Gastroesophageal sphincter (tissue), 4 donors: ENCODE measurements at regions not wholly inside any gene's neighbourhood (a gene's known extent, or its start where the extent isn't known, plus 50 kb on each side); places are given as distances from the start of the nearest gene placed in this dataset.
A peak's percentile ranks its signal among the peaks of the same experiment; 100 is the strongest.

Experiments used
- ATAC-seq: fragments of 150-250 bp; one replicate; pipeline ENCODE4 v1.9.1; 2016; ENCODE audit warnings: mild to moderate bottlenecking, moderate library complexity
- H3K27ac ChIP-seq, 4 donors: fragments of 200-600 bp; sonication (generic) in 3 of 4; 1 replicate in 3 of 4; 2 replicates in 1 of 4; pipeline ENCODE4 v1.5.1; 2016 to 2019
- H3K27me3 ChIP-seq: fragments of 200-600 bp; sonication (generic); one replicate; pipeline ENCODE4 v1.5.1; 2019
- H3K36me3 ChIP-seq, 2 donors: fragments of 200-600 bp; sonication (generic); one replicate each; pipeline ENCODE4 v1.5.1; 2019; ENCODE audit warnings: control low read depth in 1 of 2
- H3K4me1 ChIP-seq, 3 donors: fragments of 200-600 bp; sonication (generic); 1 replicate in 2 of 3; 2 replicates in 1 of 3; pipeline ENCODE4 v1.5.1; 2016 to 2019; ENCODE audit warnings: control low read depth in 2 of 3
- H3K4me3 ChIP-seq, 2 donors: fragments of 200-600 bp; sonication (generic); one replicate each; pipeline ENCODE4 v1.5.1; 2019; ENCODE audit warnings: mild to moderate bottlenecking in 1 of 2, moderate library complexity in 1 of 2
- H3K9me3 ChIP-seq, 3 donors: fragments of 200-600 bp; sonication (generic); one replicate each; pipeline ENCODE4 v1.5.1; 2017 to 2019; ENCODE audit warnings: control low read depth in 2 of 3
- CTCF ChIP-seq, 4 experiments: fragments of 200-600 bp in 2 of 4; fragments of 450-650 bp in 2 of 4; sonication (generic) in 1 of 4; IDR thresholded peaks; one replicate each; pipeline ENCODE4 v1.5.1; 2017 to 2019; ENCODE audit warnings: antibody characterized with exemption in 4 of 4, mild to moderate bottlenecking in 2 of 4, moderate library complexity in 2 of 4
- EP300 ChIP-seq: sonication (generic); formaldehyde crosslinking; IDR thresholded peaks from one replicate; pipeline ENCODE4 v1.6.1; 2017; ENCODE audit warnings: antibody characterized with exemption, mild to moderate bottlenecking
- POLR2A ChIP-seq, 2 donors: fragments of 450-650 bp; IDR thresholded peaks; one replicate each; pipeline ENCODE4 v1.6.1; 2017; ENCODE audit warnings: antibody characterized with exemption in 2 of 2, mild to moderate bottlenecking in 2 of 2, moderate library complexity in 1 of 2
- POLR2AphosphoS5 ChIP-seq: sonication (generic); formaldehyde crosslinking; IDR thresholded peaks from one replicate; pipeline ENCODE4 v1.6.1; 2017; ENCODE audit warnings: antibody characterized with exemption
- WGBS, 2 donors: methylation state at CpG; one replicate each; pipeline ENCODE4 v1.1.5; 2018; ENCODE audit warnings: low coverage in 1 of 2; 5-methylcytosine and 5-hydroxymethylcytosine counted together

- Histone ChIP-seq H3K9me3 (no peaks in the 10 kb centered on the region), H3K4me1 (peaks cover 0 to 39% (median 23%) of the 10 kb centered on the region in 3 donors), H3K4me3 (no peak overlapping the region), H3K27ac (peak overlapping the region; percentile 32 to 70 (median 64)), H3K27me3 (no peaks in the 10 kb centered on the region), H3K36me3 (no peaks in the 10 kb centered on the region)
- WGBS, 2 donors, result 22 to 23% methylated on average over 4 to 5 of the region's 5 CpGs
- TF ChIP-seq EP300 (no peak), CTCF (IDR thresholded peaks at IDR 0.05) (peak in 1 of 4 experiments; percentile 18), POLR2A (IDR thresholded peaks at IDR 0.05) (no peak), POLR2AphosphoS5 (no peak)
- ATAC-seq, result peak; percentile 40
These were observed 79.3 kb downstream of the ARF6 start for GRCh38 chr14:49972131-49972671.

GRCh38 chr14:49972823-49973222 lies 79.9 kb downstream of the ARF6 start:
- Histone ChIP-seq H3K27me3 (no peaks in the 10 kb centered on the region), H3K27ac (peak overlapping the region; percentile 25 to 70 (median 64)), H3K36me3 (no peaks in the 10 kb centered on the region), H3K4me1 (peaks cover 0 to 39% (median 23%) of the 10 kb centered on the region in 3 donors), H3K9me3 (no peaks in the 10 kb centered on the region), H3K4me3 (no peak overlapping the region)
- WGBS, 2 donors, result 0 to 4% methylated on average over 3 to 4 of the region's 4 CpGs
- TF ChIP-seq POLR2A (IDR thresholded peaks at IDR 0.05), result no peak
- no peak for TF ChIP-seq CTCF (IDR thresholded peaks at IDR 0.05)
- TF ChIP-seq EP300, result no peak
- TF ChIP-seq POLR2AphosphoS5, result peak; percentile 49
- peak; percentile 68 for ATAC-seq

- H3K4me1 ChIP-seq, result peaks cover 0 to 36% (median 23%) of the 10 kb centered on the region in 3 donors
- no peaks in the 10 kb centered on the region for H3K36me3 ChIP-seq
- TF ChIP-seq CTCF (IDR thresholded peaks at IDR 0.05), result no peak
- peak; percentile 40 for TF ChIP-seq POLR2AphosphoS5
- no peak overlapping the region for H3K4me3 ChIP-seq
- H3K27ac ChIP-seq, result peak overlapping the region in 3 of 4 donors; percentile 28 to 60 (median 40)
- H3K9me3 ChIP-seq, result no peaks in the 10 kb centered on the region
- WGBS, 2 donors, result 10 to 15% methylated on average over 2 of the region's 2 CpGs
- H3K27me3 ChIP-seq, result no peaks in the 10 kb centered on the region
- peak; percentile 34 for ATAC-seq
These were observed 82.4 kb downstream of the ARF6 start for GRCh38 chr14:49975276-49975675.

- Histone ChIP-seq H3K27ac (peak overlapping the region in 3 of 4 donors; percentile 28 to 52 (median 40)), H3K36me3 (no peaks in the 10 kb centered on the region), H3K27me3 (no peaks in the 10 kb centered on the region), H3K4me3 (no peak overlapping the region), H3K9me3 (no peaks in the 10 kb centered on the region), H3K4me1 (peaks cover 0 to 31% (median 20%) of the 10 kb centered on the region in 3 donors)
- no peak for ATAC-seq
- TF ChIP-seq POLR2A (IDR thresholded peaks at IDR 0.05) (no peak), EP300 (no peak), POLR2AphosphoS5 (no peak)
- WGBS, 2 donors, result 64 to 80% methylated on average over 1 to 3 of the region's 3 CpGs
These were observed 82.9 kb downstream of the ARF6 start for GRCh38 chr14:49975799-49976198.

GRCh38 chr14:49977126-49977841 lies 84.4 kb downstream of the ARF6 start:
- no peak overlapping the region for H3K4me3 ChIP-seq
- H3K36me3 ChIP-seq, result no peaks in the 10 kb centered on the region
- H3K4me1 ChIP-seq, result peaks cover 0 to 16% (median 7%) of the 10 kb centered on the region in 3 donors
- no peaks in the 10 kb centered on the region for H3K27me3 ChIP-seq
- 93 to 96% methylated on average over 3 to 4 of the region's 5 CpGs for WGBS, 2 donors
- H3K27ac ChIP-seq, result no peak overlapping the region
- no peak for ATAC-seq
- no peaks in the 10 kb centered on the region for H3K9me3 ChIP-seq
- TF ChIP-seq POLR2AphosphoS5 (no peak), CTCF (IDR thresholded peaks at IDR 0.05) (no peak), EP300 (no peak), POLR2A (IDR thresholded peaks at IDR 0.05) (no peak)
